Keratinocyte (primary cell): ENCODE measurements at regions not wholly inside any gene's neighbourhood (a gene's known extent, or its start where the extent isn't known, plus 50 kb on each side); places are given as distances from the start of the nearest gene placed in this dataset.

Experiments
- DNase-seq: peaks from one replicate; pipeline ENCODE4 v3.0.0-alpha.2; 2011; ENCODE audit warnings: low read depth, missing footprints, low spot score
- FAIRE-seq: peaks from 2 replicates; lab custom pipeline; 2011; peaks lifted over from hg19 to GRCh38; lab: Jason Lieb, UNC
- H2AFZ ChIP-seq: 2 replicates; pipeline ENCODE4 v1.6.0; 2012; ENCODE audit warnings: low read length, control low read depth, inconsistent platforms; ENCODE audit not compliant: control insufficient read depth
- H3K27ac ChIP-seq: 2 replicates; pipeline ENCODE4 v1.5.1; 2011; ENCODE audit warnings: low read length; ENCODE audit not compliant: control insufficient read depth, insufficient read depth
- H3K27me3 ChIP-seq: 3 replicates; pipeline ENCODE4 v1.6.0; 2011; ENCODE audit warnings: low read length; ENCODE audit not compliant: control insufficient read depth, insufficient read depth; ENCODE audit errors: extremely low read depth
- H3K36me3 ChIP-seq, 2 experiments: 2 replicates in 1 of 2; 3 replicates in 1 of 2; pipeline ENCODE4 v1.5.1; 2011; ENCODE audit warnings: low read length in 2 of 2, mild to moderate bottlenecking in 1 of 2; ENCODE audit not compliant: control insufficient read depth in 2 of 2, insufficient read depth in 2 of 2; ENCODE audit errors: extremely low read depth in 1 of 2
- H3K4me1 ChIP-seq: 3 replicates; pipeline ENCODE4 v1.5.1; 2011; ENCODE audit warnings: low read length; ENCODE audit not compliant: control insufficient read depth, insufficient read depth; ENCODE audit errors: extremely low read depth
- H3K4me2 ChIP-seq: 3 replicates; pipeline ENCODE4 v1.6.0; 2011; ENCODE audit warnings: low read depth, low read length; ENCODE audit not compliant: control insufficient read depth, insufficient read depth; ENCODE audit errors: extremely low read depth
- H3K4me3 ChIP-seq, 3 experiments: fragments of 200-600 bp in 1 of 3; sonication (generic) in 1 of 3; 2 replicates in 2 of 3; 3 replicates in 1 of 3; pipeline ENCODE4 v1.5.1; 2011 to 2016; ENCODE audit warnings: low read length in 3 of 3, mild to moderate bottlenecking in 3 of 3, control low read depth in 2 of 3, inconsistent platforms in 1 of 3, low read depth in 1 of 3, mixed read lengths in 1 of 3, mixed run types in 1 of 3, moderate library complexity in 1 of 3; ENCODE audit not compliant: control insufficient read depth in 2 of 3, insufficient read depth in 2 of 3; ENCODE audit errors: extremely low read depth in 1 of 3
- H3K79me2 ChIP-seq: 2 replicates; pipeline ENCODE4 v1.6.0; 2012; ENCODE audit warnings: low read length; ENCODE audit not compliant: control insufficient read depth, insufficient read depth
- H3K9ac ChIP-seq: 3 replicates; pipeline ENCODE4 v1.6.0; 2011; ENCODE audit warnings: low read length; ENCODE audit not compliant: control insufficient read depth, insufficient read depth; ENCODE audit errors: extremely low read depth
- H3K9me1 ChIP-seq: 3 replicates; pipeline ENCODE4 v1.6.0; 2011; ENCODE audit warnings: low read length; ENCODE audit not compliant: control insufficient read depth, insufficient read depth; ENCODE audit errors: extremely low read depth
- H3K9me3 ChIP-seq: 2 replicates; pipeline ENCODE4 v1.5.1; 2012; ENCODE audit warnings: low read depth, low read length; ENCODE audit not compliant: control insufficient read depth
- H4K20me1 ChIP-seq: 3 replicates; pipeline ENCODE4 v1.6.0; 2011; ENCODE audit warnings: low read length; ENCODE audit not compliant: control insufficient read depth, insufficient read depth; ENCODE audit errors: extremely low read depth
- CTCF ChIP-seq, 3 experiments: IDR thresholded peaks in 1 of 3; conservative IDR thresholded peaks in 1 of 3; optimal IDR thresholded peaks in 1 of 3; 2 replicates in 2 of 3; 3 replicates in 1 of 3; pipeline versions ENCODE3 to v1.5.1; 2011; ENCODE audit warnings: low read length in 3 of 3, mild to moderate bottlenecking in 3 of 3, moderate library complexity in 2 of 3, control low read depth in 1 of 3, inconsistent platforms in 1 of 3; ENCODE audit not compliant: insufficient read depth in 2 of 3; ENCODE audit errors: extremely low read depth in 1 of 3
- EZH2 ChIP-seq: IDR thresholded peaks from one replicate; pipeline ENCODE4 v1.6.1; 2012; ENCODE audit warnings: inconsistent platforms, mild to moderate bottlenecking, low read length, moderate library complexity
- dilution Hi-C: fragments of 300-500 bp; cut with MboI; formaldehyde crosslinking; loops from one replicate; pipeline ENCODE4 v1.7.0; 2020; ENCODE audit warnings: low sequenced_read_pairs; ENCODE audit not compliant: extremely low pct_ligation_motif_present

- Histone ChIP-seq H2AFZ (no peak overlapping the region), H3K9me3 (no peaks in the 10 kb centered on the region), H3K79me2 (no peaks in the 10 kb centered on the region), H3K4me1 (no peaks in the 10 kb centered on the region), H3K27ac (no peak overlapping the region), H3K4me3 (no peak overlapping the region), H3K36me3 (no peaks in the 10 kb centered on the region), H3K27me3 (no peaks in the 10 kb centered on the region), H3K9ac (no peak overlapping the region), H3K9me1 (no peaks in the 10 kb centered on the region), H3K4me2 (no peak overlapping the region), H4K20me1 (no peaks in the 10 kb centered on the region)
- dilution Hi-C loops, result no loop called here
- TF ChIP-seq EZH2 (no peak), CTCF (optimal IDR thresholded peaks at IDR 0.05 in 1 of 3, IDR thresholded peaks at IDR 0.05 in 1 of 3, conservative IDR thresholded peaks at IDR 0.05 in 1 of 3; ENCODE audit: extremely low read depth in 1 of 3, insufficient read depth in 2 of 3, low read length in 3 of 3) (no peak)
- FAIRE-seq, result no peak
- no peak for DNase-seq
Observed at GRCh38 chr3:137866001-137866400, 101.9 kb downstream of the SOX14 start.

GRCh38 chr3:137866933-137867332 is 102.8 kb downstream of the SOX14 start:
- no peaks in the 10 kb centered on the region for H3K9me3 ChIP-seq
- H3K36me3 ChIP-seq, result no peaks in the 10 kb centered on the region
- no peaks in the 10 kb centered on the region for H3K79me2 ChIP-seq
- no peak overlapping the region for H3K9ac ChIP-seq
- H3K4me3 ChIP-seq, result no peak overlapping the region
- FAIRE-seq (no peak), DNase-seq (peak; percentile 1)
- H3K27ac ChIP-seq, result no peak overlapping the region
- H2AFZ ChIP-seq, result no peak overlapping the region
- H4K20me1 ChIP-seq, result no peaks in the 10 kb centered on the region
- dilution Hi-C loops, result no loop called here
- no peaks in the 10 kb centered on the region for H3K27me3 ChIP-seq
- H3K4me2 ChIP-seq, result no peak overlapping the region
- TF ChIP-seq CTCF (optimal IDR thresholded peaks at IDR 0.05 in 1 of 3, IDR thresholded peaks at IDR 0.05 in 1 of 3, conservative IDR thresholded peaks at IDR 0.05 in 1 of 3; ENCODE audit: extremely low read depth in 1 of 3, insufficient read depth in 2 of 3, low read length in 3 of 3), result no peak
- TF ChIP-seq EZH2, result no peak
- no peaks in the 10 kb centered on the region for H3K4me1 ChIP-seq
- H3K9me1 ChIP-seq, result no peaks in the 10 kb centered on the region
